HG02759 (cell line): ENCODE measurements at regions not wholly inside any gene's neighbourhood (a gene's known extent, or its start where the extent isn't known, plus 50 kb on each side); places are given as distances from the start of the nearest gene placed in this dataset.
"Not testable (repeated sequence)": the region's sequence is repeated elsewhere in the genome, so short reads cannot be mapped to it uniquely, and the experiment has no call there.

Source experiments
- ATAC-seq: cut with Tn5 transposase; IDR thresholded peaks from one replicate; pipeline ENCODE4 v1.9.1; 2021; ENCODE audit warnings: mild to moderate bottlenecking, moderate library complexity; ENCODE audit not compliant: unreplicated experiment

- ATAC-seq: peak; percentile 46
Observed at GRCh38 chr20:29878777-29879442, 1378.6 kb upstream of the DEFB115 start.

- not testable (repeated sequence) for ATAC-seq
Observed at GRCh38 chr20:29881107-29881506, 1376.4 kb upstream of the DEFB115 start.

- ATAC-seq: not testable (repeated sequence)
Observed at GRCh38 chr20:29883514-29884219, 1373.8 kb upstream of the DEFB115 start.

- ATAC-seq: not testable (repeated sequence)
Observed at GRCh38 chr20:29884322-29884721, 1373.1 kb upstream of the DEFB115 start.

- ATAC-seq: not testable (repeated sequence)
Observed at GRCh38 chr20:29885282-29886185, 1371.9 kb upstream of the DEFB115 start.

- ATAC-seq: not testable (repeated sequence)
Observed at GRCh38 chr20:29891555-29891954, 1365.9 kb upstream of the DEFB115 start.
